HepG2 (cell line): ENCODE measurements at regions not wholly inside any gene's neighbourhood (a gene's known extent, or its start where the extent isn't known, plus 50 kb on each side); places are given as distances from the start of the nearest gene placed in this dataset.
"Not testable (repeated sequence)": the region's sequence is repeated elsewhere in the genome, so short reads cannot be mapped to it uniquely, and the experiment has no call there.

Experiments
- ATF7-NPFF ChIP-seq: sonication (generic); formaldehyde crosslinking; IDR thresholded peaks from 2 replicates; pipeline ENCODE4 v1.8.1; 2023; ENCODE audit warnings: mild to moderate bottlenecking, low read depth, missing genetic modification reagents, moderate library complexity
- KAT7 ChIP-seq: IDR thresholded peaks from 2 replicates; pipeline ENCODE4 v1.6.1; 2018; ENCODE audit warnings: borderline replicate concordance, missing compliant biosample characterization
- MTA3 ChIP-seq: sonication (generic); formaldehyde crosslinking; IDR thresholded peaks from 2 replicates; pipeline ENCODE4 v1.4.0; 2020; ENCODE audit warnings: missing genetic modification reagents
- POLR2A ChIP-seq, 2 experiments: IDR thresholded peaks; 2 replicates each; pipeline ENCODE4 v1.6.1; 2011; ENCODE audit warnings: low read depth in 2 of 2, low read length in 2 of 2, mild to moderate bottlenecking in 1 of 2, moderate library complexity in 1 of 2; ENCODE audit not compliant: insufficient read depth in 1 of 2
- POLR2AphosphoS5 ChIP-seq: IDR thresholded peaks from 2 replicates; pipeline ENCODE4 v1.6.1; 2012; ENCODE audit warnings: low read depth, low read length
- ZNF441 ChIP-seq: sonication (generic); formaldehyde crosslinking; IDR thresholded peaks from 2 replicates; pipeline ENCODE4 v1.7.0; 2021; ENCODE audit warnings: missing genetic modification reagents, borderline replicate concordance
- ZNF841 ChIP-seq: sonication (generic); formaldehyde crosslinking; IDR thresholded peaks from 2 replicates; pipeline ENCODE4 v1.8.1; 2023; ENCODE audit warnings: missing genetic modification reagents, borderline replicate concordance

- TF ChIP-seq POLR2A (IDR thresholded peaks at IDR 0.05; ENCODE audit: insufficient read depth in 1 of 2, low read depth in 2 of 2, low read length in 2 of 2); MTA3 (CRISPR knock-in tag); KAT7; ZNF841 (CRISPR knock-in tag); POLR2AphosphoS5; ATF7-NPFF (CRISPR knock-in tag); ZNF441 (CRISPR knock-in tag): not testable (repeated sequence)
Observed at GRCh38 chr20:30911832-30912660, 345.4 kb upstream of the DEFB115 start.
